Natural killer cell (primary cell): ENCODE measurements at regions not wholly inside any gene's neighbourhood (a gene's known extent, or its start where the extent isn't known, plus 50 kb on each side); places are given as distances from the start of the nearest gene placed in this dataset.
"Not testable (repeated sequence)": the region's sequence is repeated elsewhere in the genome, so short reads cannot be mapped to it uniquely, and the experiment has no call there.

ENCODE experiments used
- ATAC-seq, 3 donors: fragments of 150-1000 bp in 2 of 3; fragments of 200-7000 bp in 1 of 3; cut with Tn5 transposase; 1 replicate in 1 of 3; 2 replicates in 2 of 3; pipeline ENCODE4 v1.10.0; 2021; ENCODE audit warnings: mild to moderate bottlenecking in 2 of 3, moderate library complexity in 2 of 3
- DNase-seq, 2 donors: peaks; one replicate each; pipeline versions ENCODE4 v3.0.0 to v3.0.0-alpha.2; 2013 to 2021; ENCODE audit warnings: mixed read lengths in 1 of 2
- H3K27ac ChIP-seq: one replicate; pipeline ENCODE4 v1.5.1; 2013; ENCODE audit warnings: mild to moderate bottlenecking, low read length
- H3K27me3 ChIP-seq: one replicate; pipeline ENCODE4 v1.6.1; 2013; ENCODE audit warnings: low read length; ENCODE audit not compliant: control insufficient read depth, insufficient read depth
- H3K36me3 ChIP-seq: one replicate; pipeline ENCODE4 v1.6.1; 2013; ENCODE audit warnings: low read length; ENCODE audit not compliant: control insufficient read depth, insufficient read depth
- H3K4me1 ChIP-seq: one replicate; pipeline ENCODE4 v1.6.1; 2013; ENCODE audit warnings: low read length; ENCODE audit not compliant: control insufficient read depth, insufficient read depth
- H3K4me3 ChIP-seq: one replicate; pipeline ENCODE4 v1.5.1; 2013; ENCODE audit warnings: low read length
- H3K9me3 ChIP-seq: one replicate; pipeline ENCODE4 v1.6.1; 2013; ENCODE audit warnings: low read length; ENCODE audit not compliant: control insufficient read depth, insufficient read depth
- H3K27ac Mint-ChIP-seq, 2 donors: one replicate each; pipeline ENCODE4 v1.8.0; 2022; ENCODE audit warnings: mild to moderate bottlenecking in 2 of 2, mixed read lengths in 2 of 2, moderate library complexity in 1 of 2
- H3K27me3 Mint-ChIP-seq, 2 donors: one replicate each; pipeline ENCODE4 v1.8.0; 2022; ENCODE audit warnings: low read depth in 2 of 2, mixed read lengths in 2 of 2
- H3K36me3 Mint-ChIP-seq: one replicate; pipeline ENCODE4 v1.8.0; 2022; ENCODE audit warnings: mixed read lengths
- H3K4me1 Mint-ChIP-seq, 2 donors: one replicate each; pipeline ENCODE4 v1.8.0; 2022; ENCODE audit warnings: mixed read lengths in 2 of 2
- H3K4me3 Mint-ChIP-seq: one replicate; pipeline ENCODE4 v1.8.0; 2022; ENCODE audit warnings: mild to moderate bottlenecking, moderate library complexity, mixed read lengths
- H3K9me3 Mint-ChIP-seq, 2 donors: one replicate each; pipeline ENCODE4 v1.8.0; 2022; ENCODE audit warnings: mixed read lengths in 2 of 2
- CTCF ChIP-seq: fragments of 200-600 bp; IDR thresholded peaks from one replicate; pipeline ENCODE4 v1.8.0; 2022; ENCODE audit warnings: antibody characterized with exemption
- WGBS: methylation state at CpG from one replicate; pipeline ENCODE4 v1.1.7; 2013; ENCODE audit warnings: missing lambda C conversion rate; ENCODE audit not compliant: insufficient coverage; 5-methylcytosine and 5-hydroxymethylcytosine counted together
- intact Hi-C: fragments of 100-400 bp; cut with micrococcal nuclease; formaldehyde crosslinking; loops from one replicate; pipeline ENCODE4 v1.14.2; 2022

GRCh38 chr10:85139124-85139523 lies 810.7 kb downstream of the CCSER2 start:
- H3K4me3 Mint-ChIP-seq = no peak overlapping the region
- Histone ChIP-seq H3K27ac (no peak overlapping the region), H3K4me1 (no peaks in the 10 kb centered on the region), H3K36me3 (no peaks in the 10 kb centered on the region), H3K9me3 (no peaks in the 10 kb centered on the region), H3K27me3 (no peaks in the 10 kb centered on the region), H3K4me3 (no peak overlapping the region)
- WGBS = 72% methylated on average over 5 of the region's 5 CpGs
- no peak for DNase-seq
- no peaks in the 10 kb centered on the region for H3K4me1 Mint-ChIP-seq
- ATAC-seq = no peak
- TF ChIP-seq CTCF = no peak
- H3K27me3 Mint-ChIP-seq = no peaks in the 10 kb centered on the region
- H3K36me3 Mint-ChIP-seq = no peaks in the 10 kb centered on the region
- H3K27ac Mint-ChIP-seq = no peak overlapping the region
- peaks cover 8 to 9% of the 10 kb centered on the region in 2 donors for H3K9me3 Mint-ChIP-seq
- intact Hi-C loops = no loop called here

- H3K4me3 Mint-ChIP-seq, intact Hi-C loops, H3K4me1 ChIP-seq, H3K36me3 ChIP-seq, H3K9me3 ChIP-seq, ATAC-seq, H3K4me3 ChIP-seq, H3K4me1 Mint-ChIP-seq, H3K27me3 ChIP-seq, H3K27ac Mint-ChIP-seq, H3K27me3 Mint-ChIP-seq, H3K27ac ChIP-seq, H3K36me3 Mint-ChIP-seq, DNase-seq: not testable (repeated sequence)
- H3K9me3 Mint-ChIP-seq = peaks cover 9 to 13% of the 10 kb centered on the region in 2 donors
- 96% methylated on average over 25 of the region's 25 CpGs for WGBS
Measured at GRCh38 chr10:85141520-85141919, 813.1 kb downstream of the CCSER2 start.

GRCh38 chr10:85145966-85146365 lies 817.6 kb downstream of the CCSER2 start:
- WGBS = 68% methylated on average over 4 of the region's 5 CpGs
- Mint-ChIP-seq H3K4me3 (no peak overlapping the region), H3K36me3 (no peaks in the 10 kb centered on the region), H3K27me3 (no peaks in the 10 kb centered on the region), H3K9me3 (peaks cover 4 to 8% of the 10 kb centered on the region in 2 donors), H3K27ac (no peak overlapping the region), H3K4me1 (no peaks in the 10 kb centered on the region)
- Histone ChIP-seq H3K36me3 (no peaks in the 10 kb centered on the region), H3K9me3 (peaks cover 3% of the 10 kb centered on the region), H3K4me1 (no peaks in the 10 kb centered on the region), H3K27ac (no peak overlapping the region), H3K27me3 (no peaks in the 10 kb centered on the region), H3K4me3 (no peak overlapping the region)
- intact Hi-C loops = no loop called here
- DNase-seq = no peak
- TF ChIP-seq CTCF = no peak
- ATAC-seq = no peak

- no peak overlapping the region for H3K27ac Mint-ChIP-seq
- Histone ChIP-seq H3K9me3 (peaks cover 3% of the 10 kb centered on the region), H3K27ac (no peak overlapping the region), H3K36me3 (no peaks in the 10 kb centered on the region), H3K27me3 (no peaks in the 10 kb centered on the region), H3K4me3 (no peak overlapping the region), H3K4me1 (no peaks in the 10 kb centered on the region)
- H3K27me3 Mint-ChIP-seq = no peaks in the 10 kb centered on the region
- H3K36me3 Mint-ChIP-seq = no peaks in the 10 kb centered on the region
- ATAC-seq = no peak
- no peak for DNase-seq
- H3K9me3 Mint-ChIP-seq = peaks cover 4 to 10% of the 10 kb centered on the region in 2 donors
- H3K4me1 Mint-ChIP-seq = no peaks in the 10 kb centered on the region
- H3K4me3 Mint-ChIP-seq = no peak overlapping the region
- TF ChIP-seq CTCF = no peak
- intact Hi-C loops = no loop called here
- WGBS = 94% methylated on average over 1 of the region's 1 CpG
Measured at GRCh38 chr10:85147346-85148250, 819.2 kb downstream of the CCSER2 start.
